GM23248 (cell line): ENCODE measurements at regions not wholly inside any gene's neighbourhood (a gene's known extent, or its start where the extent isn't known, plus 50 kb on each side); places are given as distances from the start of the nearest gene placed in this dataset.
A peak's percentile ranks its signal among the peaks of the same experiment; 100 is the strongest.

Experiments used
- DNase-seq: peaks from one replicate; pipeline ENCODE4 v3.0.0-alpha.2; 2015
- H2AFZ ChIP-seq: fragments of 200-600 bp; sonication (generic); 2 replicates; pipeline ENCODE4 v1.6.1; 2016; ENCODE audit warnings: antibody characterized with exemption
- H3F3A ChIP-seq: fragments of 200-600 bp; sonication (generic); 2 replicates; pipeline ENCODE4 v1.6.1; 2016; ENCODE audit warnings: mild to moderate bottlenecking, antibody characterized with exemption, mixed run types; ENCODE audit not compliant: insufficient read depth
- H3K27ac ChIP-seq: fragments of 200-600 bp; sonication (generic); 2 replicates; pipeline ENCODE4 v1.5.1; 2016; ENCODE audit warnings: mild to moderate bottlenecking
- H3K27me3 ChIP-seq: fragments of 200-600 bp; sonication (generic); replicated peaks from 2 replicates; pipeline ENCODE4 v1.6.1; 2016; ENCODE audit warnings: mild to moderate bottlenecking; ENCODE audit not compliant: insufficient read depth
- H3K36me3 ChIP-seq: fragments of 200-600 bp; sonication (generic); 2 replicates; pipeline ENCODE4 v1.6.1; 2016; ENCODE audit warnings: low read depth, mild to moderate bottlenecking
- H3K4me1 ChIP-seq: fragments of 200-600 bp; sonication (generic); 2 replicates; pipeline ENCODE4 v1.6.1; 2016; ENCODE audit warnings: mild to moderate bottlenecking; ENCODE audit not compliant: insufficient read depth
- H3K4me2 ChIP-seq: fragments of 200-600 bp; sonication (generic); one replicate; pipeline ENCODE4 v1.6.1; 2016; ENCODE audit warnings: mild to moderate bottlenecking; ENCODE audit not compliant: unreplicated experiment
- H3K4me3 ChIP-seq: fragments of 200-600 bp; sonication (generic); 2 replicates; pipeline ENCODE4 v1.5.1; 2016; ENCODE audit warnings: mild to moderate bottlenecking
- H3K79me2 ChIP-seq: fragments of 200-600 bp; sonication (generic); 2 replicates; pipeline ENCODE4 v1.6.1; 2016; ENCODE audit warnings: mild to moderate bottlenecking; ENCODE audit not compliant: insufficient read depth
- H3K9ac ChIP-seq: fragments of 200-600 bp; sonication (generic); 2 replicates; pipeline ENCODE4 v1.6.1; 2016; ENCODE audit warnings: mild to moderate bottlenecking
- H3K9me2 ChIP-seq: fragments of 200-600 bp; sonication (generic); 2 replicates; pipeline ENCODE4 v1.6.1; 2016; ENCODE audit warnings: mixed run types, mild to moderate bottlenecking, moderate library complexity; ENCODE audit not compliant: insufficient read depth
- H3K9me3 ChIP-seq: fragments of 200-600 bp; sonication (generic); one replicate; pipeline ENCODE4 v1.6.1; 2017; ENCODE audit warnings: low read depth
- H4K20me1 ChIP-seq: fragments of 200-600 bp; sonication (generic); 2 replicates; pipeline ENCODE4 v1.6.0; 2016; ENCODE audit not compliant: insufficient read depth
- EZH2 ChIP-seq: fragments of 200-600 bp; sonication (generic); IDR thresholded peaks from 2 replicates; pipeline ENCODE4 v1.6.1; 2018; ENCODE audit warnings: antibody characterized with exemption, mild to moderate bottlenecking; ENCODE audit not compliant: insufficient read depth, poor library complexity, severe bottlenecking
- EZH2phosphoT487 ChIP-seq: fragments of 200-600 bp; sonication (generic); IDR thresholded peaks from 2 replicates; pipeline ENCODE4 v1.6.1; 2018; ENCODE audit warnings: antibody characterized with exemption, moderate library complexity, mild to moderate bottlenecking, low read depth; ENCODE audit not compliant: insufficient read depth
- WGBS, 2 experiments: methylation state at CpG; one replicate each; pipeline ENCODE4 v1.1.6; 2015 to 2017; ENCODE audit warnings: low lambda C conversion rate in 2 of 2, low coverage in 1 of 2; ENCODE audit errors: missing lambda C conversion rate in 2 of 2; 5-methylcytosine and 5-hydroxymethylcytosine counted together
- in situ Hi-C: fragments of 300-500 bp; cut with MboI; formaldehyde crosslinking; loops from 2 replicates; pipeline ENCODE4 v1.15.0; 2020

DNA sequence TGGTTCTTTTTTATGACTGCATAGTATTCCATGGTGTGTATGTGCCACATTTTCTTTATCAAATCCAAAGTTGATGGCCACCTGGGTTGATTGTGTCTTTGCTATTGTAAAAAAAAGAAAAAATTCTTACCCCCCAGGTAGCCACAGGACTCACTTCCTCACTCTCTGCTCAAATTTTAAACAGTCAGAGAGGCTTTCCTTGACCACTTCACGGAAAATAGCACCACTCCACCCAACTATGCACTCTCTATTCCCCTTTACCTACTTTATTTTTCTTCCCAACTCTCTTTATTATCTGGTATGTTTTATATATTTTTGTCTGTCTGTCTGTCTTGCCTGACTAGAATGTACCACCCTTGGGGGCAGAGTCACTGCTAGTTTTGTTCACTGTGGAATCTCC lies 205.3 kb downstream of the BTG1 start:
- H3K36me3 ChIP-seq, result no peaks in the 10 kb centered on the region
- WGBS, 2 experiments, result 68 to 70% methylated on average over 1 of the region's 1 CpG
- H3K9ac ChIP-seq, result no peak overlapping the region
- H3K4me1 ChIP-seq, result no peaks in the 10 kb centered on the region
- H4K20me1 ChIP-seq, result no peaks in the 10 kb centered on the region
- no peak for TF ChIP-seq EZH2
- no peak for TF ChIP-seq EZH2phosphoT487
- H3K27me3 ChIP-seq, result no peaks in the 10 kb centered on the region
- H2AFZ ChIP-seq, result no peak overlapping the region
- no peak for DNase-seq
- no peaks in the 10 kb centered on the region for H3K79me2 ChIP-seq
- H3F3A ChIP-seq, result no peaks in the 10 kb centered on the region
- H3K4me2 ChIP-seq, result no peak overlapping the region
- no peak overlapping the region for H3K27ac ChIP-seq
- H3K9me2 ChIP-seq, result no peaks in the 10 kb centered on the region
- no peak overlapping the region for H3K4me3 ChIP-seq
- no peaks in the 10 kb centered on the region for H3K9me3 ChIP-seq
- in situ Hi-C loops, result no loop called here

DNA sequence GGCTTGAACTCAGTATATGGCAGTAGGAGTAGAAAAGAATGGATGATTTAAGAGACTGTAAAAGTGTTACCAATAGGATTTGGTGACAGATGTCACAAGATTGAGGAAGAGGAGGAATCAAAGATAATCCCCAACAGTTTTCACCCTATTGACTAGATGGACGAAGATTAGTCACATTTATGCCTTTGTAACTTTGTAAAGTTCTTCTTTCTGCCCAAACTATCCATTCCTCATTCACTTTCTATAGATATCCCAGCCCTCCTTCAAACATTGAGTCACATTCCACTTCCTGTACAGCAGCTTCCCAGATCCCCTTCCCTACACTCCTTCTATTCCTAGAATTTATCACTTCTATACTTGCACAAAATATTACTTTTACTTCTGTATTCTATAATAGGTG lies 207.9 kb downstream of the BTG1 start:
- in situ Hi-C loops, result no loop called here
- 81 to 100% methylated on average over 1 of the region's 1 CpG for WGBS, 2 experiments
- DNase-seq, result no peak
- H3K9me3 ChIP-seq, result no peaks in the 10 kb centered on the region
- no peaks in the 10 kb centered on the region for H3K9me2 ChIP-seq
- TF ChIP-seq EZH2, result no peak
- no peak for TF ChIP-seq EZH2phosphoT487
- no peak overlapping the region for H3K4me2 ChIP-seq
- no peak overlapping the region for H3K9ac ChIP-seq
- no peaks in the 10 kb centered on the region for H3K79me2 ChIP-seq
- H3F3A ChIP-seq, result no peaks in the 10 kb centered on the region
- H4K20me1 ChIP-seq, result no peaks in the 10 kb centered on the region
- H3K4me1 ChIP-seq, result no peaks in the 10 kb centered on the region
- H2AFZ ChIP-seq, result no peak overlapping the region
- no peak overlapping the region for H3K27ac ChIP-seq
- H3K4me3 ChIP-seq, result no peak overlapping the region
- H3K36me3 ChIP-seq, result no peaks in the 10 kb centered on the region
- H3K27me3 ChIP-seq, result no peaks in the 10 kb centered on the region

GRCh38 chr12:91937009-91937408 lies 208.6 kb downstream of the BTG1 start:
- Histone ChIP-seq H3K9ac (no peak overlapping the region), H3K27me3 (no peaks in the 10 kb centered on the region), H3K4me2 (no peak overlapping the region), H4K20me1 (no peaks in the 10 kb centered on the region), H3K9me3 (no peaks in the 10 kb centered on the region), H3F3A (no peaks in the 10 kb centered on the region), H2AFZ (no peak overlapping the region), H3K36me3 (no peaks in the 10 kb centered on the region), H3K79me2 (no peaks in the 10 kb centered on the region), H3K27ac (no peak overlapping the region), H3K4me1 (no peaks in the 10 kb centered on the region), H3K4me3 (no peak overlapping the region), H3K9me2 (no peaks in the 10 kb centered on the region)
- TF ChIP-seq EZH2, result no peak
- in situ Hi-C loops, result no loop called here
- DNase-seq, result no peak
- WGBS, 2 experiments, result 90 to 91% methylated on average over 1 of the region's 1 CpG

DNA sequence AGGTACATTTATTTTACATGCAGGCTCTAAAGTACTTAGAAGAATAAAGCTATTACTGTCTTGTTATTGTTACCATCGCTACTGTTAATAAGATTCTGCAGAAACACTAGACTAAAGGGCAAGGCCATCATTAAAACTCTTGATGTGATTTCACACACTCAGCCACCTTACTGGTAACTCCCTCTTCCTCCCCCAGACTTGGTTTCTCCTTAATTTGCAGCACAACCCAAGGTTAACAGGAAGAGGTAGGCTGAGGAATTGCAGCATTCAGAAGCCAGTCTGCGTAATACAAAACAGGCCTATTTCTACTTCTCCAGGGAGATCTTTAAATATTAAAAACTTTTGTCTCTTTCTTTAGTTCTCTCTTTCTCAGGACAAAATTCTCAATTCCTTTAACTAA lies 210.3 kb downstream of the BTG1 start:
- TF ChIP-seq EZH2 (no peak), EZH2phosphoT487 (no peak)
- Histone ChIP-seq H3K9me2 (no peaks in the 10 kb centered on the region), H3K4me2 (no peak overlapping the region), H3K9ac (no peak overlapping the region), H3K4me1 (no peaks in the 10 kb centered on the region), H2AFZ (no peak overlapping the region), H3K9me3 (no peaks in the 10 kb centered on the region), H3F3A (no peaks in the 10 kb centered on the region), H4K20me1 (no peaks in the 10 kb centered on the region), H3K4me3 (no peak overlapping the region), H3K27ac (no peak overlapping the region), H3K36me3 (no peaks in the 10 kb centered on the region), H3K27me3 (no peaks in the 10 kb centered on the region), H3K79me2 (no peaks in the 10 kb centered on the region)
- WGBS, 2 experiments, result 90 to 94% methylated on average over 2 of the region's 2 CpGs
- DNase-seq, result no peak
- in situ Hi-C loops, result no loop called here

- H3K4me3 ChIP-seq, result no peak overlapping the region
- H3K9ac ChIP-seq, result no peak overlapping the region
- 9 to 15% methylated on average over 2 of the region's 2 CpGs for WGBS, 2 experiments
- in situ Hi-C loops, result no loop called here
- no peaks in the 10 kb centered on the region for H3K9me3 ChIP-seq
- no peaks in the 10 kb centered on the region for H3K79me2 ChIP-seq
- H3K4me1 ChIP-seq, result 0 out of 2 replicates have a peak, but pooled peaks cover 8% of the 10 kb centered on the region
- H3F3A ChIP-seq, result no peaks in the 10 kb centered on the region
- TF ChIP-seq EZH2 (no peak), EZH2phosphoT487 (no peak)
- H3K36me3 ChIP-seq, result no peaks in the 10 kb centered on the region
- no peaks in the 10 kb centered on the region for H3K9me2 ChIP-seq
- DNase-seq, result peak; percentile 39
- H3K27ac ChIP-seq, result no peak overlapping the region
- no peak overlapping the region for H2AFZ ChIP-seq
- H3K4me2 ChIP-seq, result no peak overlapping the region
- H4K20me1 ChIP-seq, result no peaks in the 10 kb centered on the region
- no peaks in the 10 kb centered on the region for H3K27me3 ChIP-seq
Measured at GRCh38 chr12:91931111-91931510, 214.5 kb downstream of the BTG1 start.
